ENCODE measurements at regions not wholly inside any gene's neighbourhood (a gene's known extent, or its start where the extent isn't known, plus 50 kb on each side); places are given as distances from the start of the nearest gene placed in this dataset.
A peak's percentile ranks its signal among the peaks of the same experiment; 100 is the strongest.
"Not testable (repeated sequence)": the region's sequence is repeated elsewhere in the genome, so short reads cannot be mapped to it uniquely, and the experiment has no call there.

GRCh38 chr2:39487398-39488250 is 50.5 kb upstream of the MAP4K3 start:
- H3K36me3 Mint-ChIP-seq (ENCODE audit: insufficient read depth), result no peaks in the 10 kb centered on the region
- H3K4me1 Mint-ChIP-seq (ENCODE audit: low read depth in 2 of 2), result no peaks in the 10 kb centered on the region
- H3K9me3 Mint-ChIP-seq, result no peaks in the 10 kb centered on the region
- DNase-seq, result no peak
- ATAC-seq (replicated peaks), result no peak
- H3K27ac Mint-ChIP-seq, result no peak overlapping the region
- no peak overlapping the region for H3K4me3 Mint-ChIP-seq
- H3K27me3 Mint-ChIP-seq, result peaks cover 0 to 20% of the 10 kb centered on the region in 2 donors

- no peak for DNase-seq
- no peaks in the 10 kb centered on the region for H3K4me1 Mint-ChIP-seq (ENCODE audit: low read depth in 2 of 2)
- H3K27me3 Mint-ChIP-seq, result peaks cover 0 to 20% of the 10 kb centered on the region in 2 donors
- no peak overlapping the region for H3K4me3 Mint-ChIP-seq
- ATAC-seq (replicated peaks), result no peak
- H3K36me3 Mint-ChIP-seq (ENCODE audit: insufficient read depth), result no peaks in the 10 kb centered on the region
- no peak overlapping the region for H3K27ac Mint-ChIP-seq
- H3K9me3 Mint-ChIP-seq, result no peaks in the 10 kb centered on the region
Measured at GRCh38 chr2:39488450-39488849, 51.4 kb upstream of the MAP4K3 start.

GRCh38 chr2:39490586-39490985 is 53.5 kb upstream of the MAP4K3 start:
- ATAC-seq (replicated peaks) (no peak), DNase-seq (no peak)
- no peaks in the 10 kb centered on the region for H3K9me3 Mint-ChIP-seq
- no peaks in the 10 kb centered on the region for H3K36me3 Mint-ChIP-seq (ENCODE audit: insufficient read depth)
- no peak overlapping the region for H3K4me3 Mint-ChIP-seq
- H3K27ac Mint-ChIP-seq, result no peak overlapping the region
- peaks cover 0 to 15% of the 10 kb centered on the region in 2 donors for H3K27me3 Mint-ChIP-seq
- no peaks in the 10 kb centered on the region for H3K4me1 Mint-ChIP-seq (ENCODE audit: low read depth in 2 of 2)

GRCh38 chr2:39491653-39492052 is 54.6 kb upstream of the MAP4K3 start:
- H3K4me3 Mint-ChIP-seq, result no peak overlapping the region

GRCh38 chr2:39492095-39492590 is 55.1 kb upstream of the MAP4K3 start:
- no peak overlapping the region for H3K4me3 Mint-ChIP-seq
- DNase-seq (no peak), ATAC-seq (replicated peaks) (peak; percentile 77)
- no peaks in the 10 kb centered on the region for H3K36me3 Mint-ChIP-seq (ENCODE audit: insufficient read depth)
- no peak overlapping the region for H3K27ac Mint-ChIP-seq
- no peaks in the 10 kb centered on the region for H3K4me1 Mint-ChIP-seq (ENCODE audit: low read depth in 2 of 2)
- no peaks in the 10 kb centered on the region for H3K27me3 Mint-ChIP-seq
- no peaks in the 10 kb centered on the region for H3K9me3 Mint-ChIP-seq

More at GRCh38 chr2:39491653-39492052, 54.6 kb upstream of the MAP4K3 start:
- peaks cover 0 to 4% of the 10 kb centered on the region in 2 donors for H3K27me3 Mint-ChIP-seq
- H3K4me1 Mint-ChIP-seq (ENCODE audit: low read depth in 2 of 2), result no peaks in the 10 kb centered on the region
- H3K27ac Mint-ChIP-seq, result no peak overlapping the region
- no peak for ATAC-seq (replicated peaks)
- no peak for DNase-seq
- no peaks in the 10 kb centered on the region for H3K9me3 Mint-ChIP-seq
- H3K36me3 Mint-ChIP-seq (ENCODE audit: insufficient read depth), result no peaks in the 10 kb centered on the region

GRCh38 chr2:39492716-39493115 is 55.6 kb upstream of the MAP4K3 start:
- ATAC-seq (replicated peaks), result no peak
- Mint-ChIP-seq H3K27ac (no peak overlapping the region), H3K9me3 (no peaks in the 10 kb centered on the region), H3K36me3 (ENCODE audit: insufficient read depth) (no peaks in the 10 kb centered on the region), H3K4me3 (no peak overlapping the region), H3K27me3 (no peaks in the 10 kb centered on the region), H3K4me1 (ENCODE audit: low read depth in 2 of 2) (no peaks in the 10 kb centered on the region)
- no peak for DNase-seq

GRCh38 chr2:39494784-39495251 is 57.7 kb upstream of the MAP4K3 start:
- H3K27me3 Mint-ChIP-seq, result no peaks in the 10 kb centered on the region
- no peaks in the 10 kb centered on the region for H3K36me3 Mint-ChIP-seq (ENCODE audit: insufficient read depth)
- no peaks in the 10 kb centered on the region for H3K9me3 Mint-ChIP-seq
- no peak overlapping the region for H3K4me3 Mint-ChIP-seq
- DNase-seq (no peak), ATAC-seq (replicated peaks) (no peak)
- no peaks in the 10 kb centered on the region for H3K4me1 Mint-ChIP-seq (ENCODE audit: low read depth in 2 of 2)
- H3K27ac Mint-ChIP-seq, result no peak overlapping the region

- H3K9me3 Mint-ChIP-seq, result no peaks in the 10 kb centered on the region
- H3K4me1 Mint-ChIP-seq (ENCODE audit: low read depth in 2 of 2), result no peaks in the 10 kb centered on the region
- peaks cover 10 to 16% of the 10 kb centered on the region in 2 donors for H3K27me3 Mint-ChIP-seq
- no peaks in the 10 kb centered on the region for H3K36me3 Mint-ChIP-seq (ENCODE audit: insufficient read depth)
- H3K27ac Mint-ChIP-seq, result no peak overlapping the region
- H3K4me3 Mint-ChIP-seq, result no peak overlapping the region
- DNase-seq (no peak), ATAC-seq (replicated peaks) (no peak)
Measured at GRCh38 chr2:39497082-39497801, 60.2 kb upstream of the MAP4K3 start.

GRCh38 chr2:39498176-39498575 is 61.1 kb upstream of the MAP4K3 start:
- not testable (repeated sequence) for ATAC-seq (replicated peaks); H3K9me3 Mint-ChIP-seq; H3K4me3 Mint-ChIP-seq; H3K27ac Mint-ChIP-seq; H3K36me3 Mint-ChIP-seq (ENCODE audit: insufficient read depth); DNase-seq; H3K4me1 Mint-ChIP-seq (ENCODE audit: low read depth in 2 of 2)
- H3K27me3 Mint-ChIP-seq, result peaks cover 19 to 25% of the 10 kb centered on the region in 2 donors

- H3K27ac Mint-ChIP-seq, result no peak overlapping the region
- no peak for ATAC-seq (replicated peaks)
- DNase-seq, result no peak
- H3K36me3 Mint-ChIP-seq (ENCODE audit: insufficient read depth), result no peaks in the 10 kb centered on the region
- H3K27me3 Mint-ChIP-seq, result peaks cover 21 to 26% of the 10 kb centered on the region in 2 donors
- H3K4me1 Mint-ChIP-seq (ENCODE audit: low read depth in 2 of 2), result no peaks in the 10 kb centered on the region
- no peaks in the 10 kb centered on the region for H3K9me3 Mint-ChIP-seq
- H3K4me3 Mint-ChIP-seq, result no peak overlapping the region
Measured at GRCh38 chr2:39498786-39499185, 61.7 kb upstream of the MAP4K3 start.

GRCh38 chr2:39499336-39499735 is 62.3 kb upstream of the MAP4K3 start:
- Mint-ChIP-seq H3K36me3 (ENCODE audit: insufficient read depth) (no peaks in the 10 kb centered on the region), H3K9me3 (no peaks in the 10 kb centered on the region)
- DNase-seq, result no peak

GRCh38 chr2:39501412-39501811 is 64.3 kb upstream of the MAP4K3 start:
- DNase-seq (no peak), ATAC-seq (replicated peaks) (no peak)
- Mint-ChIP-seq H3K9me3 (no peaks in the 10 kb centered on the region), H3K27me3 (peaks cover 30 to 35% of the 10 kb centered on the region in 2 donors), H3K4me3 (no peak overlapping the region), H3K27ac (no peak overlapping the region), H3K4me1 (ENCODE audit: low read depth in 2 of 2) (no peaks in the 10 kb centered on the region), H3K36me3 (ENCODE audit: insufficient read depth) (no peaks in the 10 kb centered on the region)

More at GRCh38 chr2:39499336-39499735, 62.3 kb upstream of the MAP4K3 start:
- H3K4me3 Mint-ChIP-seq, result no peak overlapping the region
- H3K4me1 Mint-ChIP-seq (ENCODE audit: low read depth in 2 of 2), result no peaks in the 10 kb centered on the region
- ATAC-seq (replicated peaks), result no peak
- no peak overlapping the region for H3K27ac Mint-ChIP-seq
- H3K27me3 Mint-ChIP-seq, result peaks cover 26 to 31% of the 10 kb centered on the region in 2 donors

GRCh38 chr2:39503277-39503676 is 66.2 kb upstream of the MAP4K3 start:
- DNase-seq (no peak), ATAC-seq (replicated peaks) (no peak)
- Mint-ChIP-seq H3K27ac (no peak overlapping the region), H3K9me3 (no peaks in the 10 kb centered on the region), H3K27me3 (peaks cover 30 to 39% of the 10 kb centered on the region in 2 donors), H3K36me3 (ENCODE audit: insufficient read depth) (no peaks in the 10 kb centered on the region), H3K4me3 (no peak overlapping the region), H3K4me1 (ENCODE audit: low read depth in 2 of 2) (no peaks in the 10 kb centered on the region)

All from effector memory CD8-positive, alpha-beta T cell (primary cell).